HEK293 (cell line): ENCODE measurements at regions not wholly inside any gene's neighbourhood (a gene's known extent, or its start where the extent isn't known, plus 50 kb on each side); places are given as distances from the start of the nearest gene placed in this dataset.

Experiments
- CTCF ChIA-PET: fragments of 350-600 bp; formaldehyde crosslinking; extraction: SDS; loops from one replicate; lab custom pipeline; 2021; ENCODE audit warnings: antibody characterized with exemption; lab: Yijun Ruan, JAX
- POLR2A ChIA-PET: fragments of 300-600 bp; formaldehyde crosslinking; extraction: SDS; loops from one replicate; lab custom pipeline; 2020; ENCODE audit warnings: antibody characterized with exemption, inconsistent platforms; lab: Yijun Ruan, JAX
- H3K27ac ChIP-seq: fragments of 200-500 bp; sonication (Bioruptor generic); 2 replicates; pipeline ENCODE4 v1.5.1; 2014; ENCODE audit warnings: low read depth, low read length, control low read depth, inconsistent platforms; ENCODE audit errors: extremely low read depth
- H3K36me3 ChIP-seq, 2 experiments: fragments of 200-500 bp in 1 of 2; sonication (Bioruptor generic) in 1 of 2; 1 replicate in 1 of 2; 2 replicates in 1 of 2; pipeline ENCODE4 v1.5.1; 2014 to 2017; ENCODE audit warnings: inconsistent platforms in 2 of 2, low read length in 2 of 2; ENCODE audit not compliant: control insufficient read depth in 2 of 2, insufficient read depth in 1 of 2
- H3K4me1 ChIP-seq: fragments of 200-500 bp; sonication (Bioruptor generic); 2 replicates; pipeline ENCODE4 v1.5.1; 2014; ENCODE audit warnings: mild to moderate bottlenecking, low read length, inconsistent platforms; ENCODE audit not compliant: control insufficient read depth, insufficient read depth
- H3K4me3 ChIP-seq: 2 replicates; pipeline ENCODE4 v1.5.1; 2011; ENCODE audit warnings: low read depth, mild to moderate bottlenecking, control low read depth, low read length, moderate library complexity
- H3K9me3 ChIP-seq: fragments of 200-500 bp; sonication (Bioruptor generic); 2 replicates; pipeline ENCODE4 v1.5.1; 2014; ENCODE audit warnings: low read depth, low read length, inconsistent platforms; ENCODE audit not compliant: control insufficient read depth, insufficient read depth
- FEZF1 ChIP-seq: fragments of 450-650 bp; formaldehyde crosslinking; IDR thresholded peaks from 2 replicates; pipeline ENCODE4 v1.5.1; 2016; ENCODE audit warnings: missing biosample characterization, missing genetic modification characterization
- GLI2 ChIP-seq: fragments of 450-650 bp; formaldehyde crosslinking; IDR thresholded peaks from 2 replicates; pipeline ENCODE4; 2017; ENCODE audit warnings: missing biosample characterization, missing genetic modification characterization, low read depth, borderline replicate concordance
- IKZF3 ChIP-seq: fragments of 450-650 bp; IDR thresholded peaks from 2 replicates; pipeline ENCODE4 v1.5.0; 2018; ENCODE audit warnings: missing biosample characterization, mild to moderate bottlenecking, missing genetic modification characterization, moderate library complexity
- KLF7 ChIP-seq: fragments of 450-650 bp; formaldehyde crosslinking; IDR thresholded peaks from 2 replicates; pipeline ENCODE4 v1.5.1; 2016; ENCODE audit warnings: missing biosample characterization, missing genetic modification characterization, borderline replicate concordance
- KLF9 ChIP-seq: fragments of 450-650 bp; formaldehyde crosslinking; IDR thresholded peaks from 2 replicates; pipeline ENCODE4 v1.5.1; 2016; ENCODE audit warnings: missing biosample characterization, missing genetic modification characterization, low read depth
- SP7 ChIP-seq: fragments of 450-650 bp; formaldehyde crosslinking; IDR thresholded peaks from 2 replicates; pipeline ENCODE4 v1.5.1; 2016; ENCODE audit warnings: missing biosample characterization, missing genetic modification characterization
- ZBTB11 ChIP-seq: fragments of 450-650 bp; formaldehyde crosslinking; conservative IDR thresholded peaks from 2 replicates; pipeline ENCODE4 v1.5.1; 2016; ENCODE audit warnings: low read depth, missing biosample characterization, missing genetic modification characterization
- ZBTB6 ChIP-seq: fragments of 450-650 bp; formaldehyde crosslinking; IDR thresholded peaks from 2 replicates; pipeline ENCODE4 v1.5.1; 2017; ENCODE audit warnings: missing biosample characterization, missing genetic modification characterization
- ZNF10 ChIP-seq: fragments of 450-650 bp; formaldehyde crosslinking; IDR thresholded peaks from 2 replicates; pipeline ENCODE4 v1.5.1; 2017; ENCODE audit warnings: missing biosample characterization, missing genetic modification characterization
- ZNF175 ChIP-seq: fragments of 450-650 bp; formaldehyde crosslinking; IDR thresholded peaks from 2 replicates; pipeline ENCODE4 v1.5.1; 2016; ENCODE audit warnings: missing biosample characterization, missing genetic modification characterization
- ZNF266 ChIP-seq: fragments of 450-650 bp; formaldehyde crosslinking; IDR thresholded peaks from 2 replicates; pipeline ENCODE4 v1.5.1; 2016; ENCODE audit warnings: missing biosample characterization, missing genetic modification characterization, low read depth
- ZNF426 ChIP-seq: fragments of 450-650 bp; formaldehyde crosslinking; IDR thresholded peaks from 2 replicates; pipeline ENCODE4 v1.5.1; 2017; ENCODE audit warnings: missing biosample characterization, missing genetic modification characterization, mild to moderate bottlenecking, inconsistent platforms, moderate library complexity
- ZNF548 ChIP-seq: fragments of 450-650 bp; formaldehyde crosslinking; IDR thresholded peaks from 2 replicates; pipeline ENCODE4 v1.5.1; 2016; ENCODE audit warnings: missing biosample characterization, missing genetic modification characterization
- ZNF549 ChIP-seq: fragments of 450-650 bp; IDR thresholded peaks from 2 replicates; pipeline ENCODE4 v1.5.1; 2018; ENCODE audit warnings: missing biosample characterization, missing genetic modification characterization, mild to moderate bottlenecking, inconsistent platforms, moderate library complexity
- ZNF596 ChIP-seq: fragments of 450-650 bp; IDR thresholded peaks from 2 replicates; pipeline ENCODE4 v1.5.0; 2018; ENCODE audit warnings: missing biosample characterization, mild to moderate bottlenecking, missing genetic modification characterization, moderate library complexity
- ZNF600 ChIP-seq: fragments of 450-650 bp; formaldehyde crosslinking; IDR thresholded peaks from 2 replicates; pipeline ENCODE4 v1.5.1; 2016; ENCODE audit warnings: missing biosample characterization, missing genetic modification characterization
- ZNF704 ChIP-seq: fragments of 450-650 bp; formaldehyde crosslinking; IDR thresholded peaks from 2 replicates; pipeline ENCODE4 v1.5.1; 2016; ENCODE audit warnings: missing biosample characterization, missing genetic modification characterization
- ZNF792 ChIP-seq: fragments of 450-650 bp; formaldehyde crosslinking; IDR thresholded peaks from 2 replicates; pipeline ENCODE4 v1.5.1; 2016; ENCODE audit warnings: missing biosample characterization, missing genetic modification characterization
- ZSCAN16 ChIP-seq: fragments of 450-650 bp; formaldehyde crosslinking; IDR thresholded peaks from 2 replicates; pipeline ENCODE4 v1.5.1; 2016; ENCODE audit warnings: missing biosample characterization, missing genetic modification characterization
- TF ChIP-seq, protein P1 (sequence below): fragments of 450-650 bp; formaldehyde crosslinking; IDR thresholded peaks from 2 replicates; pipeline ENCODE4 v1.5.1; 2016; ENCODE audit warnings: missing biosample characterization, missing genetic modification characterization, low read depth
- TF ChIP-seq, protein P2 (sequence below): fragments of 450-650 bp; formaldehyde crosslinking; IDR thresholded peaks from 2 replicates; pipeline ENCODE4 v1.5.1; 2016; ENCODE audit warnings: missing biosample characterization, missing genetic modification characterization, borderline replicate concordance

DNA sequence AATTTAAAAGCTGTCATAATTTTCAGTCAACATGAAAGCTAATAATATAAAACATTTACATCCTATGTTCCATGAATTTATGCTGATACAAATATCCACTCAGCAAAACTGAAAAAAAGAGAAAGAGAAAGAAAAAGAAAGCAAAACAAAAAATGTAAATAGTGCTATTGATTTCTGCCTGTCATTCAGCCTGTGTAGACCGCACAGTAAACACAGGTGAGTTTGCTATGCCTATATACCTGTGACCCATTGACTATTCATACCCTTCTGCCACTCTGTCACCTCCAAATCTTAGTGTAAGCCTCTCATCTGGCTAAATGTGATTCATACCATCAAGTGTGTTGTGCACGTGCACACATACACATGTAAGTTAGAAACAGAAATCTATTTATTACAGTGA lies 359.0 kb upstream of the RORB start:
- POLR2A ChIA-PET: no interaction called here
- Histone ChIP-seq H3K27ac (no peak overlapping the region), H3K4me1 (no peaks in the 10 kb centered on the region), H3K36me3 (no peaks in the 10 kb centered on the region), H3K9me3 (no peaks in the 10 kb centered on the region), H3K4me3 (no peak overlapping the region)
- CTCF ChIA-PET: interaction anchor here (0.7 kb wide), 1 partner anchor 1280 kb away, joined by 3 read pairs; no protein-coding TSS in a partner anchor
- TF ChIP-seq ZNF596: no peak
- TF ChIP-seq SP7 (tag by site-specific recombination): no peak
- no peak for TF ChIP-seq ZSCAN16
- TF ChIP-seq KLF7 (tag by site-specific recombination): no peak
- TF ChIP-seq ZNF548 (tag by site-specific recombination): no peak
- TF ChIP-seq ZNF426 (tag by site-specific recombination): no peak
- no peak for TF ChIP-seq KLF9 (tag by site-specific recombination)
- TF ChIP-seq ZNF175 (tag by site-specific recombination): no peak
- TF ChIP-seq FEZF1 (tag by site-specific recombination): no peak
- TF ChIP-seq ZNF792 (tag by site-specific recombination): no peak
- TF ChIP-seq ZNF704 (tag by site-specific recombination): no peak

- Histone ChIP-seq H3K36me3 (no peaks in the 10 kb centered on the region), H3K27ac (no peak overlapping the region), H3K4me1 (no peaks in the 10 kb centered on the region), H3K9me3 (no peaks in the 10 kb centered on the region), H3K4me3 (no peak overlapping the region)
- CTCF ChIA-PET: no interaction called here
- TF ChIP-seq ZNF10 (tag by site-specific recombination) (no peak), ZNF600 (tag by site-specific recombination) (no peak), GLI2 (no peak), ZBTB6 (tag by site-specific recombination) (no peak), ZNF549 (tag by site-specific recombination) (no peak), ZNF266 (tag by site-specific recombination) (no peak), IKZF3 (no peak), ZBTB11 (no peak)
- TF ChIP-seq, protein P1, sequence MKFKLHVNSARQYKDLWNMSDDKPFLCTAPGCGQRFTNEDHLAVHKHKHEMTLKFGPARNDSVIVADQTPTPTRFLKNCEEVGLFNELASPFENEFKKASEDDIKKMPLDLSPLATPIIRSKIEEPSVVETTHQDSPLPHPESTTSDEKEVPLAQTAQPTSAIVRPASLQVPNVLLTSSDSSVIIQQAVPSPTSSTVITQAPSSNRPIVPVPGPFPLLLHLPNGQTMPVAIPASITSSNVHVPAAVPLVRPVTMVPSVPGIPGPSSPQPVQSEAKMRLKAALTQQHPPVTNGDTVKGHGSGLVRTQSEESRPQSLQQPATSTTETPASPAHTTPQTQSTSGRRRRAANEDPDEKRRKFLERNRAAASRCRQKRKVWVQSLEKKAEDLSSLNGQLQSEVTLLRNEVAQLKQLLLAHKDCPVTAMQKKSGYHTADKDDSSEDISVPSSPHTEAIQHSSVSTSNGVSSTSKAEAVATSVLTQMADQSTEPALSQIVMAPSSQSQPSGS (tag by site-specific recombination): no peak
- TF ChIP-seq, protein P2, sequence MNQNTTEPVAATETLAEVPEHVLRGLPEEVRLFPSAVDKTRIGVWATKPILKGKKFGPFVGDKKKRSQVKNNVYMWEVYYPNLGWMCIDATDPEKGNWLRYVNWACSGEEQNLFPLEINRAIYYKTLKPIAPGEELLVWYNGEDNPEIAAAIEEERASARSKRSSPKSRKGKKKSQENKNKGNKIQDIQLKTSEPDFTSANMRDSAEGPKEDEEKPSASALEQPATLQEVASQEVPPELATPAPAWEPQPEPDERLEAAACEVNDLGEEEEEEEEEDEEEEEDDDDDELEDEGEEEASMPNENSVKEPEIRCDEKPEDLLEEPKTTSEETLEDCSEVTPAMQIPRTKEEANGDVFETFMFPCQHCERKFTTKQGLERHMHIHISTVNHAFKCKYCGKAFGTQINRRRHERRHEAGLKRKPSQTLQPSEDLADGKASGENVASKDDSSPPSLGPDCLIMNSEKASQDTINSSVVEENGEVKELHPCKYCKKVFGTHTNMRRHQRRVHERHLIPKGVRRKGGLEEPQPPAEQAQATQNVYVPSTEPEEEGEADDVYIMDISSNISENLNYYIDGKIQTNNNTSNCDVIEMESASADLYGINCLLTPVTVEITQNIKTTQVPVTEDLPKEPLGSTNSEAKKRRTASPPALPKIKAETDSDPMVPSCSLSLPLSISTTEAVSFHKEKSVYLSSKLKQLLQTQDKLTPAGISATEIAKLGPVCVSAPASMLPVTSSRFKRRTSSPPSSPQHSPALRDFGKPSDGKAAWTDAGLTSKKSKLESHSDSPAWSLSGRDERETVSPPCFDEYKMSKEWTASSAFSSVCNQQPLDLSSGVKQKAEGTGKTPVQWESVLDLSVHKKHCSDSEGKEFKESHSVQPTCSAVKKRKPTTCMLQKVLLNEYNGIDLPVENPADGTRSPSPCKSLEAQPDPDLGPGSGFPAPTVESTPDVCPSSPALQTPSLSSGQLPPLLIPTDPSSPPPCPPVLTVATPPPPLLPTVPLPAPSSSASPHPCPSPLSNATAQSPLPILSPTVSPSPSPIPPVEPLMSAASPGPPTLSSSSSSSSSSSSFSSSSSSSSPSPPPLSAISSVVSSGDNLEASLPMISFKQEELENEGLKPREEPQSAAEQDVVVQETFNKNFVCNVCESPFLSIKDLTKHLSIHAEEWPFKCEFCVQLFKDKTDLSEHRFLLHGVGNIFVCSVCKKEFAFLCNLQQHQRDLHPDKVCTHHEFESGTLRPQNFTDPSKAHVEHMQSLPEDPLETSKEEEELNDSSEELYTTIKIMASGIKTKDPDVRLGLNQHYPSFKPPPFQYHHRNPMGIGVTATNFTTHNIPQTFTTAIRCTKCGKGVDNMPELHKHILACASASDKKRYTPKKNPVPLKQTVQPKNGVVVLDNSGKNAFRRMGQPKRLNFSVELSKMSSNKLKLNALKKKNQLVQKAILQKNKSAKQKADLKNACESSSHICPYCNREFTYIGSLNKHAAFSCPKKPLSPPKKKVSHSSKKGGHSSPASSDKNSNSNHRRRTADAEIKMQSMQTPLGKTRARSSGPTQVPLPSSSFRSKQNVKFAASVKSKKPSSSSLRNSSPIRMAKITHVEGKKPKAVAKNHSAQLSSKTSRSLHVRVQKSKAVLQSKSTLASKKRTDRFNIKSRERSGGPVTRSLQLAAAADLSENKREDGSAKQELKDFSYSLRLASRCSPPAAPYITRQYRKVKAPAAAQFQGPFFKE: no peak
- POLR2A ChIA-PET: no interaction called here
These were observed 357.0 kb upstream of the RORB start for GRCh38 chr9:74140141-74140540.
